ENCODE measurements at regions not wholly inside any gene's neighbourhood (a gene's known extent, or its start where the extent isn't known, plus 50 kb on each side); places are given as distances from the start of the nearest gene placed in this dataset.

GRCh38 chr10:107732045-107732444 lies 567.5 kb upstream of the SORCS1 start:
- no peak for TF ChIP-seq POLR2A (IDR thresholded peaks at IDR 0.05)
- TF ChIP-seq, protein P1, sequence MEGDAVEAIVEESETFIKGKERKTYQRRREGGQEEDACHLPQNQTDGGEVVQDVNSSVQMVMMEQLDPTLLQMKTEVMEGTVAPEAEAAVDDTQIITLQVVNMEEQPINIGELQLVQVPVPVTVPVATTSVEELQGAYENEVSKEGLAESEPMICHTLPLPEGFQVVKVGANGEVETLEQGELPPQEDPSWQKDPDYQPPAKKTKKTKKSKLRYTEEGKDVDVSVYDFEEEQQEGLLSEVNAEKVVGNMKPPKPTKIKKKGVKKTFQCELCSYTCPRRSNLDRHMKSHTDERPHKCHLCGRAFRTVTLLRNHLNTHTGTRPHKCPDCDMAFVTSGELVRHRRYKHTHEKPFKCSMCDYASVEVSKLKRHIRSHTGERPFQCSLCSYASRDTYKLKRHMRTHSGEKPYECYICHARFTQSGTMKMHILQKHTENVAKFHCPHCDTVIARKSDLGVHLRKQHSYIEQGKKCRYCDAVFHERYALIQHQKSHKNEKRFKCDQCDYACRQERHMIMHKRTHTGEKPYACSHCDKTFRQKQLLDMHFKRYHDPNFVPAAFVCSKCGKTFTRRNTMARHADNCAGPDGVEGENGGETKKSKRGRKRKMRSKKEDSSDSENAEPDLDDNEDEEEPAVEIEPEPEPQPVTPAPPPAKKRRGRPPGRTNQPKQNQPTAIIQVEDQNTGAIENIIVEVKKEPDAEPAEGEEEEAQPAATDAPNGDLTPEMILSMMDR (IDR thresholded peaks at IDR 0.05) = no peak
- no peak for TF ChIP-seq EP300 (IDR thresholded peaks at IDR 0.05)

Data from ovary (tissue), 3 donors.